Activated T-helper 17 cell treated with anti-CD3 and anti-CD28 coated beads, Interleukin-2, amount 50 U/mL, for 72 hours (primary cell): ENCODE measurements at regions not wholly inside any gene's neighbourhood (a gene's known extent, or its start where the extent isn't known, plus 50 kb on each side); places are given as distances from the start of the nearest gene placed in this dataset.

ENCODE experiments used
- ATAC-seq: fragments of 150-1000 bp; cut with Tn5 transposase; replicated peaks from 2 replicates; pipeline ENCODE4 v1.10.0; 2021; ENCODE audit warnings: mild to moderate bottlenecking, moderate library complexity
- H3K27ac Mint-ChIP-seq: one replicate; pipeline ENCODE4 v1.8.0; 2022; ENCODE audit warnings: mixed read lengths
- H3K27me3 Mint-ChIP-seq: one replicate; pipeline ENCODE4 v1.8.0; 2022; ENCODE audit warnings: mixed read lengths
- H3K36me3 Mint-ChIP-seq: one replicate; pipeline ENCODE4 v1.8.0; 2022; ENCODE audit warnings: low read depth, mild to moderate bottlenecking, mixed read lengths
- H3K4me1 Mint-ChIP-seq: one replicate; pipeline ENCODE4 v1.8.0; 2022; ENCODE audit warnings: mixed read lengths
- H3K4me3 Mint-ChIP-seq: one replicate; pipeline ENCODE4 v1.8.0; 2022; ENCODE audit warnings: mild to moderate bottlenecking, mixed read lengths
- H3K9me3 Mint-ChIP-seq: one replicate; pipeline ENCODE4 v1.8.0; 2022; ENCODE audit warnings: mixed read lengths

GRCh38 chr1:29964718-29965533, 728.6 kb downstream of the PTPRU start:
- H3K36me3 Mint-ChIP-seq, result no peaks in the 10 kb centered on the region
- ATAC-seq, result no peak
- no peaks in the 10 kb centered on the region for H3K4me1 Mint-ChIP-seq
- no peak overlapping the region for H3K4me3 Mint-ChIP-seq
- no peak overlapping the region for H3K27ac Mint-ChIP-seq
- peaks cover 4% of the 10 kb centered on the region for H3K9me3 Mint-ChIP-seq
- H3K27me3 Mint-ChIP-seq, result peaks cover 27% of the 10 kb centered on the region

GRCh38 chr1:29963946-29964345, 727.6 kb downstream of the PTPRU start:
- Mint-ChIP-seq H3K36me3 (no peaks in the 10 kb centered on the region), H3K9me3 (peaks cover 1% of the 10 kb centered on the region), H3K27ac (no peak overlapping the region), H3K4me1 (no peaks in the 10 kb centered on the region), H3K27me3 (peaks cover 27% of the 10 kb centered on the region), H3K4me3 (no peak overlapping the region)
- no peak for ATAC-seq

DNA sequence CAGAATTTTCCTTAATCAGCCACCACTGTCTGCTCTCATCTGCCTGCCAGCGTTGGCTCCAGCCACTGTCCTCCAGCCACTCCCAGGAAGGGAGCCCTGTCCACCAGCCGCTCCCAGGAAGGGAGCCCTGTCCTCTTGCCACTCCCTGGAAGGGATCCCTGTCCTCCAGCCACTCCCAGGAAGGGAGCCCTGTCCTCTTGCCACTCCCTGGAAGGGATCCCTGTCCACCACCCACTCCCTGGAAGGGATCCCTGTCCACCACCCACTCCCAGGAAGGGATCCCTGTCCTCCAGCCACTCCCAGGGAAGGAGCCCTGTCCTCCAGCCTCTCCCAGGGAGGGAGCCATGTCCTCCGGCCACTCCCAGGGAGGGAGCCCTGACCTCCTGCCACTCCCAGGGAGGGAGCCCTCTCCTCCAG, 726.5 kb downstream of the PTPRU start:
- Mint-ChIP-seq H3K27me3 (peaks cover 30% of the 10 kb centered on the region), H3K36me3 (no peaks in the 10 kb centered on the region), H3K27ac (no peak overlapping the region), H3K4me1 (no peaks in the 10 kb centered on the region), H3K9me3 (no peaks in the 10 kb centered on the region), H3K4me3 (no peak overlapping the region)
- ATAC-seq, result no peak

GRCh38 chr1:29962336-29962735, 726.0 kb downstream of the PTPRU start:
- Mint-ChIP-seq H3K36me3 (no peaks in the 10 kb centered on the region), H3K27me3 (peaks cover 30% of the 10 kb centered on the region), H3K4me3 (no peak overlapping the region), H3K4me1 (no peaks in the 10 kb centered on the region), H3K9me3 (no peaks in the 10 kb centered on the region), H3K27ac (no peak overlapping the region)
- no peak for ATAC-seq

DNA sequence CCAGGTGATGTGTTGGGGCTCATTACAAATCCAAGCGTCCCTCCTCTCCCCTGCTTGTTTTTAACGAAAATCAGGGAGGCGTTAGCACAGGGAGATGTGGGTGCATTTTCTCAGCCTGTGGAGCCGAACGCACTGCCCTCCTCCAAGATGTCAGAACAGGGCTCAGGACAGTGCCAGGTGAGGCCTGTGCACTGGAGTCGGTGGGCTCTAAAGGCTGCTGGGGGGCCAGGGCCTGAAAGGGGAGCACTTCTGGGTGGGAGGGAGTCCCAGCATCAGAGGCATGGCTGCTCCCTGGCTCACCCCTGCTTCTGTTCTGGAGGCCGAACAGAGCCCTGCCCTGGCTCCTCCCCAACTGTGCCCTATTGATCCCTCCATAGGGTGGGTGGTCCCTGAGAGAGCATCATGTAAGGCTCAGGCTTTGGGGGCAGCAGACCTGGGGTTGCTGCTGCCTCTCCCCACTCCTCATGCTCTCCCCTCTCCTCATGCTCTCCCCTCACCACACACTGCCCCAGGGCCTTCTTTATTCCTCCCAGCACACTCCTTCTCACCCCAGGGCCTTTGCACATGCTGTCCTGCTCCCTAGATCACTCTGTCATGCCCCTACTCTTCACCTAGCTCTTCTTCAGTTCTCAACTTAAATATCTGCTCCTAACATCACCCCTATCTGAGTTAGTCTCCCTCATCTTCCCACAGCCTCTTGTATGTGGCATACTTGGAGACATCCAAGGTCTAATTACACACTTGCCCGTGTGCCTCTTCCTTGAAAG, 725.2 kb downstream of the PTPRU start:
- Mint-ChIP-seq H3K4me1 (peaks cover 4% of the 10 kb centered on the region), H3K36me3 (no peaks in the 10 kb centered on the region), H3K27me3 (peaks cover 35% of the 10 kb centered on the region), H3K9me3 (no peaks in the 10 kb centered on the region), H3K4me3 (no peak overlapping the region), H3K27ac (no peak overlapping the region)
- ATAC-seq, result no peak

GRCh38 chr1:29960876-29961275, 724.6 kb downstream of the PTPRU start:
- Mint-ChIP-seq H3K27me3 (peaks cover 32% of the 10 kb centered on the region), H3K4me1 (peaks cover 4% of the 10 kb centered on the region), H3K27ac (no peak overlapping the region), H3K36me3 (no peaks in the 10 kb centered on the region), H3K4me3 (no peak overlapping the region), H3K9me3 (no peaks in the 10 kb centered on the region)
- ATAC-seq, result no peak

DNA sequence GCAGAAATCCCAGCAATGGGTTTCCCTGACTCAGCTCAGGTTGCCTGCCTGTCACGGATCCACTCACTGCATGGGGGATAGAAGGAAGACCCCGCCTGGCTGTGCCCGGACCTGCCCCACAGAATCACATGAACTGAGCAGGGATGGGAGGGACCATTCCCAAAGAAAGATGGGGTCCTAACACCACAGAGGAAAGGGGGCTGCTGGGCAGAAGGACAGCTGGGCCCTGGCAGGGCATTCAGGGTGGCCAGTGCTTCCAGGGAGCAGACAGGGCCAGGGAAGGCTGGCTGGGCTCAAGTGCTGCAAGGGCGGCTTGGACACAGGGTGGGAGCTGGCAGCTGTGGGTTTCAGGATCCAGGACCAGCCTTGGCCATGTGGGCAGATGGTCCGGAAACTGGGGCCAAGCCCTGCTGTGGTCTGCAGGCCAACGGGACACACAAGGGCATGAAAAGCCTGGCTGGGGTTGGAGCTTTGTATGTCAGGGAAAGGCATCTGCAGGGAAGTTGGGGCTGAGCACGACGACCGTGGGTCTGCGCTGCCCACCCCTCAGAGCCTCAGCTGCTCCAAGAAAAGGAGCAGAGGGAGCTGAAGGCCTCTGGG, 723.9 kb downstream of the PTPRU start:
- H3K27me3 Mint-ChIP-seq, result peaks cover 34% of the 10 kb centered on the region
- H3K36me3 Mint-ChIP-seq, result no peaks in the 10 kb centered on the region
- no peak for ATAC-seq
- H3K4me3 Mint-ChIP-seq, result no peak overlapping the region
- no peaks in the 10 kb centered on the region for H3K9me3 Mint-ChIP-seq
- peaks cover 4% of the 10 kb centered on the region for H3K4me1 Mint-ChIP-seq
- H3K27ac Mint-ChIP-seq, result no peak overlapping the region

GRCh38 chr1:29959356-29959755, 723.0 kb downstream of the PTPRU start:
- peaks cover 4% of the 10 kb centered on the region for H3K4me1 Mint-ChIP-seq
- no peak overlapping the region for H3K4me3 Mint-ChIP-seq
- H3K27ac Mint-ChIP-seq, result no peak overlapping the region
- no peak for ATAC-seq
- no peaks in the 10 kb centered on the region for H3K9me3 Mint-ChIP-seq
- H3K36me3 Mint-ChIP-seq, result no peaks in the 10 kb centered on the region
- peaks cover 40% of the 10 kb centered on the region for H3K27me3 Mint-ChIP-seq

DNA sequence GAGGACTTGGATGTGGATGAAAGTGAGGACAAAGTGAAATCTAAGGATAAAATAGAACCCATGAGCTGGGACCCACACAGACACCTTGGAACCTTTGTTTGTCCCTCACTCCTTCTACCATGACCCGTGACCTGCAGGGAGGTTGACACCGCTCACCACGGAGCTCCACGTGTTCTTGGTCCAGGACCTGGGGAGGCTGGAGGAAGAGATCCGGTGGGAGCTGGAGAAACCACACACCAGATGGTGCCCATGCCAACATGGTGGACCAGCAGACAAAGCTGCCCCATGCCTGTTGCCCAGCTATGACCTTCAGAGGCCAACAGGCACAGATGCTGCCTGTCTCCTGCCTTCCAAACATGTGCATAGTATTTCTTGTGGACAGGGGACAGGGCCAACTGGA, 721.9 kb downstream of the PTPRU start:
- peaks cover 4% of the 10 kb centered on the region for H3K4me1 Mint-ChIP-seq
- no peaks in the 10 kb centered on the region for H3K9me3 Mint-ChIP-seq
- H3K27me3 Mint-ChIP-seq, result peaks cover 37% of the 10 kb centered on the region
- H3K36me3 Mint-ChIP-seq, result no peaks in the 10 kb centered on the region
- H3K27ac Mint-ChIP-seq, result no peak overlapping the region
- H3K4me3 Mint-ChIP-seq, result no peak overlapping the region
- no peak for ATAC-seq

DNA sequence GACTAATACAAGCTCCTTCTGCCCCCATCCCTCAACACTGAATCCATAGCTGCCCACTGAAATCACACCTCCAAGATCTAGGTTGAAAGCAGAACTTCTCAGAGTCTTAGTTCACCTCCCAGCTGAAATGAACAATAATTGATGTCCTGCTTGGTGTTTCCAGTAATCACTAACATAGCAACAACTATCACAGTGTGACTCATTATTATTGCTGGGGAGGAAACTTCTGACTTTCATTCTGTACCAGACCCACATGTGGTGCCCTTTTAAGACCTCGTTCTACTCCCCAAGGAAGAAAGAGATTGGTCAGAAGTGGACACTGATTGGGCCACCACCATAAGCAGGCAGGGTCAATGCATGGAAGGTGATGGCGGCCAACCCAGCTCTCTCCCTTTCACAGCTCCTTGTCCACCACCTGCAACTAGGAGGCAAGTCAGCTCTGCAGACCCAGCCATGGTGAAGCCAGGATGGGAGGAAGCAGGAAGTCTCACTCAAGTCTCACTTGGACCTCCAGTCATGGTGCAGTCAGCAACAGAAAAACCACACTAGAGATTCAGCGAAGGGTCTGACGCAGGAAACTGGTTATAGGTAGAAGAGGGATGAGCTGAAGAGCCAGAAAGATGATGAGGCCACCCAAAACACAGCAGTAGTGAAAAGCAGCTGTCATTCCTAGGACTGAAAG, 720.2 kb downstream of the PTPRU start:
- Mint-ChIP-seq H3K27ac (no peak overlapping the region), H3K9me3 (no peaks in the 10 kb centered on the region), H3K4me3 (no peak overlapping the region), H3K4me1 (peaks cover 4% of the 10 kb centered on the region), H3K36me3 (no peaks in the 10 kb centered on the region), H3K27me3 (peaks cover 39% of the 10 kb centered on the region)
- ATAC-seq, result peak; percentile 29

GRCh38 chr1:29954591-29954990, 718.3 kb downstream of the PTPRU start:
- Mint-ChIP-seq H3K4me1 (peaks cover 4% of the 10 kb centered on the region), H3K9me3 (no peaks in the 10 kb centered on the region), H3K27me3 (peaks cover 33% of the 10 kb centered on the region), H3K36me3 (no peaks in the 10 kb centered on the region), H3K4me3 (no peak overlapping the region), H3K27ac (no peak overlapping the region)
- no peak for ATAC-seq

- Mint-ChIP-seq H3K9me3 (no peaks in the 10 kb centered on the region), H3K4me3 (no peak overlapping the region), H3K36me3 (no peaks in the 10 kb centered on the region), H3K27me3 (peaks cover 33% of the 10 kb centered on the region), H3K4me1 (peaks cover 4% of the 10 kb centered on the region), H3K27ac (no peak overlapping the region)
- no peak for ATAC-seq
These were observed 717.6 kb downstream of the PTPRU start for GRCh38 chr1:29953961-29954360.

GRCh38 chr1:29949676-29950075, 713.4 kb downstream of the PTPRU start:
- Mint-ChIP-seq H3K36me3 (no peaks in the 10 kb centered on the region), H3K27ac (no peak overlapping the region), H3K4me3 (no peak overlapping the region), H3K27me3 (peaks cover 32% of the 10 kb centered on the region), H3K9me3 (no peaks in the 10 kb centered on the region), H3K4me1 (no peaks in the 10 kb centered on the region)
- ATAC-seq, result no peak

DNA sequence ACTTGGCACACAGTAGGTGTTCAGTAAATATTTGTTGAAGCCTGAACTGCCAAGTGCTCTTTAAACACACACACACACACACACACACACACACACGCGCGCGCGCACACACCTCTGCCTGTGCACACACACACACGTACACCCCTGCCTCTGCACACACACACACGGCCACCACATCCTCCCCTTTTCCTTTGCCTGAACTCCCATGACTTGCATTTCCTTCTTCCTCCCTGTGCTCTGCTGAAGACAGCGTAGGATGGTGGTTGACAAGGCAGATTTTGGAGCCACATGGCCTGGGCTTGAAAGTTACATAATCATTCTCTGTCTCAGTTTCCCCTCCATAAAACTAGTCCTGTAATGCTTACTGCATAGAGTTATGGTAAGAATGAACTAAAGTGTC, 712.3 kb downstream of the PTPRU start:
- Mint-ChIP-seq H3K4me3 (no peak overlapping the region), H3K27me3 (peaks cover 28% of the 10 kb centered on the region), H3K36me3 (no peaks in the 10 kb centered on the region), H3K4me1 (no peaks in the 10 kb centered on the region), H3K9me3 (no peaks in the 10 kb centered on the region), H3K27ac (no peak overlapping the region)
- ATAC-seq, result no peak
